Neural cell (in vitro differentiated cells): ENCODE measurements at regions not wholly inside any gene's neighbourhood (a gene's known extent, or its start where the extent isn't known, plus 50 kb on each side); places are given as distances from the start of the nearest gene placed in this dataset.

Source experiments
- H2AFZ ChIP-seq: fragments of 200-600, 300-800 bp; sonication (generic), shearing (Covaris generic); 2 replicates; pipeline ENCODE4 v1.6.0; 2014; ENCODE audit warnings: low read depth, mild to moderate bottlenecking, antibody characterized with exemption, low read length, moderate library complexity
- H3F3A ChIP-seq: fragments of 200-600 bp; shearing (Covaris generic); 2 replicates; pipeline ENCODE4 v1.6.1; 2016; ENCODE audit warnings: mild to moderate bottlenecking, moderate library complexity, mixed read lengths, antibody characterized with exemption, low read length; ENCODE audit not compliant: insufficient read depth, poor library complexity, severe bottlenecking
- H3K27ac ChIP-seq: fragments of 200-600, 300-800 bp; sonication (generic), shearing (Covaris generic); 2 replicates; pipeline ENCODE4 v1.5.1; 2014; ENCODE audit warnings: mild to moderate bottlenecking, low read length, moderate library complexity
- H3K27me3 ChIP-seq: fragments of 300-800, 200-600 bp; sonication (generic), shearing (Covaris generic); 2 replicates; pipeline ENCODE4 v1.6.0; 2014; ENCODE audit warnings: mild to moderate bottlenecking, low read depth, low read length, moderate library complexity; ENCODE audit not compliant: insufficient read depth
- H3K36me3 ChIP-seq: fragments of 300-800, 200-600 bp; sonication (generic), shearing (Covaris generic); 2 replicates; pipeline ENCODE4 v1.5.1; 2014; ENCODE audit warnings: mild to moderate bottlenecking, antibody characterized with exemption, low read length, moderate library complexity; ENCODE audit not compliant: insufficient read depth
- H3K4me2 ChIP-seq: fragments of 300-800, 200-600 bp; sonication (generic), shearing (Covaris generic); 2 replicates; pipeline ENCODE4 v1.6.0; 2014; ENCODE audit warnings: mild to moderate bottlenecking, low read length
- H3K4me3 ChIP-seq: fragments of 300-800, 200-600 bp; sonication (generic), shearing (Covaris generic); 2 replicates; pipeline ENCODE4 v1.5.1; 2014; ENCODE audit warnings: mild to moderate bottlenecking, low read length, moderate library complexity
- H3K79me2 ChIP-seq: fragments of 200-600 bp; shearing (Covaris generic); replicated peaks from 2 replicates; pipeline ENCODE4 v1.6.0; 2014; ENCODE audit warnings: mild to moderate bottlenecking, low read length, moderate library complexity; ENCODE audit not compliant: insufficient read depth
- H3K9ac ChIP-seq: fragments of 300-800, 200-600 bp; sonication (generic), shearing (Covaris generic); 2 replicates; pipeline ENCODE4 v1.6.1; 2016; ENCODE audit warnings: mild to moderate bottlenecking, low read length, mixed read lengths
- H3K9me2 ChIP-seq: fragments of 200-600 bp; shearing (Covaris generic); 2 replicates; pipeline ENCODE4 v1.6.1; 2016; ENCODE audit warnings: mild to moderate bottlenecking, low read length, mixed read lengths; ENCODE audit not compliant: insufficient read depth
- H3K9me3 ChIP-seq: fragments of 200-600, 300-800 bp; sonication (generic), shearing (Covaris generic); 2 replicates; pipeline ENCODE4 v1.6.1; 2016; ENCODE audit warnings: mild to moderate bottlenecking, mixed run types, low read length, moderate library complexity, mixed read lengths
- H4K20me1 ChIP-seq: fragments of 200-600 bp; shearing (Covaris generic); 2 replicates; pipeline ENCODE4 v1.6.1; 2016; ENCODE audit warnings: mild to moderate bottlenecking, mixed run types; ENCODE audit not compliant: insufficient read depth
- CTCF ChIP-seq: fragments of 450-650 bp; IDR thresholded peaks from 2 replicates; pipeline ENCODE4 v1.5.1; 2014; ENCODE audit warnings: antibody characterized with exemption, mild to moderate bottlenecking, moderate library complexity; ENCODE audit not compliant: poor library complexity, severe bottlenecking
- EP300 ChIP-seq: fragments of 450-650 bp; conservative IDR thresholded peaks from 2 replicates; pipeline ENCODE4 v1.6.1; 2014; ENCODE audit warnings: antibody characterized with exemption, mild to moderate bottlenecking, moderate library complexity; ENCODE audit not compliant: poor library complexity, severe bottlenecking
- EZH2 ChIP-seq: fragments of 200-600, 300-800 bp; shearing (Covaris generic), sonication (generic); IDR thresholded peaks from 2 replicates; pipeline ENCODE4 v1.6.1; 2014; ENCODE audit warnings: antibody characterized with exemption, low read length, borderline replicate concordance, mild to moderate bottlenecking; ENCODE audit not compliant: insufficient read depth, poor library complexity, severe bottlenecking
- MXI1 ChIP-seq: fragments of 450-650 bp; conservative IDR thresholded peaks from 2 replicates; pipeline ENCODE4 v1.6.1; 2014; ENCODE audit warnings: antibody characterized with exemption, mild to moderate bottlenecking; ENCODE audit not compliant: poor library complexity, severe bottlenecking
- POLR2AphosphoS5 ChIP-seq: IDR thresholded peaks from 2 replicates; pipeline ENCODE4 v1.6.1; 2012
- RAD21 ChIP-seq: fragments of 450-650 bp; conservative IDR thresholded peaks from 2 replicates; pipeline ENCODE4 v1.6.1; 2014; ENCODE audit warnings: antibody characterized with exemption, mild to moderate bottlenecking, moderate library complexity
- REST ChIP-seq: IDR thresholded peaks from 2 replicates; pipeline ENCODE4 v1.6.1; 2012; ENCODE audit warnings: borderline replicate concordance
- SMC3 ChIP-seq: fragments of 450-650 bp; conservative IDR thresholded peaks from 2 replicates; pipeline ENCODE4 v1.6.1; 2014; ENCODE audit warnings: antibody characterized with exemption, mild to moderate bottlenecking, moderate library complexity; ENCODE audit not compliant: poor library complexity
- TAF1 ChIP-seq: IDR thresholded peaks from 2 replicates; pipeline ENCODE4 v1.6.1; 2012; ENCODE audit warnings: low read depth

- Histone ChIP-seq H3K9me3 (no peaks in the 10 kb centered on the region), H3K9me2 (no peaks in the 10 kb centered on the region), H3K9ac (no peak overlapping the region), H3K36me3 (no peaks in the 10 kb centered on the region), H3K79me2 (no peaks in the 10 kb centered on the region), H4K20me1 (no peaks in the 10 kb centered on the region), H2AFZ (no peak overlapping the region), H3K4me3 (no peak overlapping the region), H3K27ac (no peak overlapping the region), H3K27me3 (no peaks in the 10 kb centered on the region), H3K4me2 (no peak overlapping the region), H3F3A (no peaks in the 10 kb centered on the region)
- no peak for TF ChIP-seq RAD21
- no peak for TF ChIP-seq CTCF
- TF ChIP-seq TAF1: no peak
- TF ChIP-seq MXI1: no peak
- no peak for TF ChIP-seq REST
- no peak for TF ChIP-seq POLR2AphosphoS5
- TF ChIP-seq EP300: no peak
- TF ChIP-seq EZH2: no peak
- no peak for TF ChIP-seq SMC3
These were observed 304.2 kb downstream of the ADGRG6 start for GRCh38 chr6:142605922-142606485.

DNA sequence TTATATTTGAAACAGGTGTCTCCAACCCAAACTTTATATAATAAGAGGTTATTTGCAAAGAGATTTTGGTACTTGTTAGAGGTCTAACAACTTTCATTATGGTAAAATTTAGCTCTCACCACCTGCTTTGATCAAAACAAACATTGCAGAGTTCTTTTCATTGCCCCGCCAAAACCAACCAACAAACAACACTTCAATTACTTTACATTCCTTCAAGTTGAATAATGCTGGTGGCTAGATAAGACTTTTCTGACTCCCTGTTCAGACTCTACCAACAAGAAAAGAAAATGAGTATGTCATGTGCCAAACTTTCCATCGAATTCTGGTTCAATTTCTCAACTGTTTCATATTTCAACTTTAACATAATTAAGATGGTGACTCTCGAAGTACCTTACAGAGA is 311.1 kb downstream of the ADGRG6 start:
- Histone ChIP-seq H3K36me3 (no peaks in the 10 kb centered on the region), H3K4me3 (no peak overlapping the region), H3F3A (no peaks in the 10 kb centered on the region), H3K4me2 (no peak overlapping the region), H4K20me1 (no peaks in the 10 kb centered on the region), H3K27me3 (no peaks in the 10 kb centered on the region), H3K27ac (no peak overlapping the region), H3K79me2 (no peaks in the 10 kb centered on the region), H3K9me3 (no peaks in the 10 kb centered on the region), H2AFZ (no peak overlapping the region), H3K9me2 (no peaks in the 10 kb centered on the region), H3K9ac (no peak overlapping the region)
- no peak for TF ChIP-seq EP300
- no peak for TF ChIP-seq RAD21
- TF ChIP-seq SMC3: no peak
- TF ChIP-seq REST: no peak
- TF ChIP-seq CTCF: no peak
- TF ChIP-seq TAF1: no peak
- TF ChIP-seq MXI1: no peak
- TF ChIP-seq EZH2: no peak
- no peak for TF ChIP-seq POLR2AphosphoS5
